ENCODE measurements at regions not wholly inside any gene's neighbourhood (a gene's known extent, or its start where the extent isn't known, plus 50 kb on each side); places are given as distances from the start of the nearest gene placed in this dataset.

DNA sequence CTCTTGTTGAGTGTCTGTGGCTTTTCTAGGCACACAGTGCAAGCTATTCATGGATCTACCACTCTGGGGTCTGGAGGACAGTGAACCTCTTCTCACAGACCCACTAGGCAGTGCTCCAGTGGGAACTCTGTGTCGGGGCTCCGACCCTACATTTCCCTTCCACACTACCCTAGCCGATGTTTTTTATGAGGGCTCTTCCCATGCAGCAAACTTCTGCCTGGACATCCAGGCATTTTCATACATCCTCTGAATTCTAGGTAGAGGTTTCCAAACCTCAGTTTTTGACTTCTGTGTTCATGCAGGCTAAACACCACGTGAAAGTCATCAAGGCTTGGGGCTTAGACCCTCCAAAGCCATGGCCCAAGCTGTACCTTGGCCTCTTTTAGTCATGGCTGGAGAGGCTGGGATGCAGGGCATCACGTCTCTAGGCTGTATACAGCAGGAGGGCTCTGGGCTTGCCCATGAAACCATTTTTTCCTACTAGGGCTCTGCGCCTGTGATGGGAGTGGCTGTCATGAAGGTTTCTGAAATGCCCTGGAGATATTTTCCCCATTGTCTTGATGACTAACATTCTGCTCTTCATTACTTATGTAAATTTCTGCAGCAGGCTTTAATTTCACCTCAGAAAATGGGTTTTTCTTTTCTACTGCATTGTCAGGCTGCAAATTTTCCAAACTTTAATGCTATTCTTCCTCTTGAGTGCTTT is 249.8 kb upstream of the CPEB2 start:
- DNase-seq, result no peak

DNA sequence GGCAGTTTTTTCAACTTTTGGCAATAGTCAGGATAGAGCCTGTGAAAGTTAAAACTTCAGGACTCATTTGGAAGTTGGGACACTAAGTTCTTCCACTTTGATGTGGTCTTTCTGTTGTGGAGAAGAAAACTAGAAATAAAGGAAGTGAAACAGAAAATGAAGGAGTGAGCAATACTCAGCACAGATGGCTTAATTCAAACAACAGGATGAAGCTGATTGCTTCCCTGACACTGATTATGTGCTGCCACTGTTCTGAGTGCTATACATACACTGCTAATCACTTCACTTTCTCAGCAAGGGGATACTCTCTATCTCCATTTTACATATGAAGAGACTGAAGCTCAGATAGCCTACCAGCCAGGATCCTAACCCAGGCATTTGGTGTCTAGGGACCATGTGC is 235.1 kb upstream of the CPEB2 start:
- DNase-seq, result no peak

DNA sequence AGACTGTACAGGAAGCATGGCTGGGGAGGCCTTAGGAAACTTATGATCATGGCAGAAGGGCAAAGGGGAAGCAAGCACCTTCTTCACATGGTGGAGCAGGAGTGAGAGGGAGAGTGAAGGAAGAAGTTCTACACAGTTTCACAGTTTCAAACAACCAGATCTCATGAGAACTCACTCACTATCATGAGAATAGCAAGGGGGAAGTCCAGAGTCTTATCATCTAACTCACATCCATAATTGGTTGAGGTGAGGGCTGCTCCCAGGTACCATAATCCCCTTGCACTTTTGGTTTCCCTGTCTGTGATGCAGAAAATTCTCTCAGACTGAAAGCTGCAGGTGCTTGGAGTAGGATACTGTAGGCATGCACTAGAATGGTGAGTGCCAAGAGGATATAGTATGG is 233.8 kb upstream of the CPEB2 start:
- no peak for DNase-seq

DNA sequence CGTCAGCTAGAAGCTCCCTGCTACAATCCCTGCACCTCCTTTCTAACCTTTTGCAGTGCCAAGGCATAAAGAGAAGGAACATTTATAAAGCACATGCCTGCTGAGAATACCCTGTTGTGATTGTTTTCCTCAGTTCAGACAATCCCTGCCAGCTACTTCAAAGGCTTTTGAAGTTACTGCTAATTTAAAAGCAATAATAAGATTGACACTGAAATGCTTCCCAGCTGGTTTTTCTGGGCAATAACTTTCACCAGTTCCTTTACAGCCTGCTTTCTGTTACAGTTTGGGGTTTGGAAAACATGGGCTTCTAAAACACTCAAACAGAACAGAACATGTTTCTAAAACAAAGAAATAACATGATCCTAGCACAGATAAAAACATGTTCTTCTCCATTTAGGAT is 232.3 kb upstream of the CPEB2 start:
- no peak for DNase-seq

DNA sequence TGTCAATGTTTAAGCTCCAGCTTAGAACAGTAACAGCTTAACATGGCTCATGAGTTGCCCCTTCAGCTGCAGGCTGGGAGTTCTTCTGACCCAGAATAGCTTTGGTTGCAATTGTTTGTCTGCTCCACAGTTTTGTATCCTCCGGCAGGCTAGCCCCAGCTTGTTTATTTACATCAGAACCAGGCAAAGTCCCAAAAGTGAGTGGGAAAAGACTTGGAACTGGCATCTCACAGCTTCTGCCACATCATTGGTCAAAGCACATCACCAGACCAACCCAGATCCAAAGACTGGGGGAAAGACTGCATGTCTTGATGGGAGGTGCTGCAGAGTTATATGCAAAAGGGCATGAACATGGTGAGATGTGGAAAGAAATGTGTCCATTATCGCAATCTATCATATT is 231.2 kb upstream of the CPEB2 start:
- no peak for DNase-seq

DNA sequence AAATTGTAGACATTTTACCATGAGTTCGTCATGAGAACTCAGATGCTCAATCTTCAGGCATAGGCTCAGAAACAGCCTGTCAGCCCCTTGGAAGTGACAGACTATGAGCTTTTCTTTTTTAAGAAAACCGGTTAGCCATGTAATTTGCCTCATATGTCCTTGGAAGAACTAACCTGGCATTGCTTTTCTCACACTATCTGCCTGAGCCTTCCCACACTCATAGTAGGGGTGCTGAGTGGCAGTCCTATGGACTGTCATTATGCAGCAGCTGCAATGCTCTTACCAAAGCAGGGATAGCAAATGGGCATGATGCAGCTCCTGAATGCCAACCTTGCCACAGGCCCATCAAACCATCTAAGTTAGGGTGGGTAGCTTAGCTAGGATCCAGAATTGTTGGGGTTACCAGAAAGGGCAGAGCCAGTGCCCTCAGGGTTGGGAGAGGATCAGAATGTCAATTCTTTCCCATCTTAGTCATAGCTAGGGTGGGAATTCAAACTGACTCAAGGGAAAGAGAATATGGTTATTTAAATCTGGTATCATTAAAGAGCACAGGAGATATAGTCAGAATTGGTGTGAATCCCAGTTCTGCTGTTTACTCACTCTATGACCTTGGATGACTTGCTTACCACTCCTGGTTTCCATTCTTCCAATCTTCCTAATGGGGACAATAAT is 230.6 kb upstream of the CPEB2 start:
- no peak for DNase-seq

DNA sequence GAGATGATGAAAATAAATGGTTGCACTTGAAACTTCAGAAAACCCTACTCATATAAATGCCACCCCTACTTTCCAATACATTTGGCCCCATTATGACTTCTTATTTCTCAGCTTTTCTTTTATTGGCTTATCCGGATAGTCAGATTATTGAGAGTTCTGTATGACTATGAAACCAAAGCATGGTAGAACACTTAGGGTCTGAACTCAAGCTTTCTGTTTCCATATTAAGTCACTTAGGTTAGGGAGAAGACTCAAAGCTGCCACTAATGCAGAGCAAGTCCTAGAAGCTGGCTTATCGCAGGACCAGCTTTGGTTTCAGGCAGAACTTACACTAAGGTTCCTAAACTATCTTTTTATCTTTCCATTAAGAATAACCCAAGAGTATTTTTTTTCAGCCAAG is 229.9 kb upstream of the CPEB2 start:
- DNase-seq, result no peak

DNA sequence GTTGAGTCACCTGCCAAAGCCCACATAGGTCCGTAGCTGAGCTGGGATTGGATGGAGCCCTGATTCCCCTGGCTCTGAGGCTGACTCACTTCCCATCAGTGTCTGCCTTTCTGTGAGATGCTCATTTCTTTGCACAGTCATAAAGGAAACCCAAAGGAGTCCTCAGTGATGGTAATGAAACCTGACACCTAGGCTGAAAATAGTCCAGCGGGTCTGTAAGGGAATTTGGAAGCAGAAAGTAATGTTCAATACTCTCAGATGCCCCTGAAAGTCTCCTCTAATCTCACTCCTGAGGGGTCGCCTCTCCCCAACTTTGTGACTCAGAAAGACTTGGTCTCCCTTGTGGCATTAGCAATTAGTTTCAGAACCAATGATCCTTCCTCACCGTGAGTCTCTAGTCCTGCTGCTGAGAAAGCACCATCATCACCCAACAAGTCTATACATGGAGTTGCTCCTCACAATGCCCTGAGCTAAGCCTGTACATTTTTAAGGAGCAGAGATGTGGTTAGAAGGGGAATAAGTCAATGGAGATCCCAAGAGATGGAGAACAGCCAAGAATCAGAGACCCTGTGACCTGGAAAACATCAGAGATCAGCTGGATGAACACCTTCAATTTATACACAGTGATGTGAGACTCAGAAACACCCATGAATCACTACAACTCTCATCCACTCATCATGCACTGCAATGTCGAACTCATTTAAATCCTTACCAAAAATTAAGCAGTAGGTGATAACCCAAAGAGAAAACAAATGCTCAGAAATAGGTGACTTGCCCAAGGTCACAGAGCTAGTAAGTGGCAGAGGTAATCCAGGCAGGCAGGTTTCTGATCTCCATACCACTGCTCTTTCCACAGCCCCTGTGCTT is 219.0 kb upstream of the CPEB2 start:
- no peak for DNase-seq

DNA sequence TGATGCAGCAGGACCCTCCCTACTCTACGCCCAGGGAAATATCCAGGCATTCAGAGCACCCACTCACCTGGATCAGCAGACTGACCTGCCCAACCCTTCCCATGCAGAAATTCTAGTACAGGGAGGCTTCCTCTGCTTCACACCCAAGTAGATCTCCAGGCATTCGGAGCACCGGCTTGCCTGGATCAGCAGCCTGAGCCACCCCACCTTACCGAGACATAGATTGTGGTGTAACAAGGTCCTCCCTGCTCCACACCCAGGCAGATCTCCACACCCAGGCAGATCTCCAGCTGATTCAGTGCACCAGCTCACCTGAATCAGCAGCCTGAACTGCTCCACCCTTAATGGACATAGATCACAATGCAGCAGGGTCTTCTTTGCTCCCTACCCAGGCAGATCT is 215.1 kb upstream of the CPEB2 start:
- DNase-seq, result no peak

DNA sequence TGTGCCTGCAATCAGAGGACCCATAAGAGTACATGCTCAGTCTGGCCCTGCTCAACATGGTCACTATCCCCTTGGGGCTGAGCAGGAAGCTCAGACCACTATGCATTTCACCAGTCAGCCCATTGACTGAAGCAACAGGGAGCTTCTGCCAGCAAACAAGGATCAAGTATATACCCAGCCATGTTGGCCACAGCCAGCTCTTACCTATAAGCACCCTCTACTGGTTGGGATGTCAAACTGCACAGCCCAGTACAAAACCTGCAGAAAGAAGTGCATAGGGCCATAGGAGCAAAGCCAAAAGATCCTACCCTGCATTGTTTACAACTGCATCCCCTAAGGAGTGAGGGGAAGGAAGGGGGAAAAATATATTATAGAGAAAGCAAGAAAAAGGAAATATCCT is 214.4 kb upstream of the CPEB2 start:
- no peak for DNase-seq

DNA sequence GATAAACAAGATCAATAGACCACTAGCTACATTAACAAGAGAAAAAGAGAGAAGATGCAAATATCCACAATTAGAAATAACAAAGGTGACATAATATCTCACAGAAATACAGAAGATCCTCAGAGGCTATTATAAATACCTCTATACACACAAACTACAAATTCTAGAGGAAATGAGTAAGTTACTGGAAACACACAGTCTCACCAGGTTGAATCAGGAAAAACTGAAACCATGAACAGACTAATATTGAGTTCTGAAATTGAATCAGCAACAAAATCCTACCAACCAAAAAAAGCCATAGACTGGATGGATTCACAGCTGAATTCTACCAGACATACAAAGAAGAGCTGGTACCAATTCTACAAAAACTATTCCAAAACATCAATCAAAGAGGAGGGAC is 211.8 kb upstream of the CPEB2 start:
- DNase-seq, result no peak

DNA sequence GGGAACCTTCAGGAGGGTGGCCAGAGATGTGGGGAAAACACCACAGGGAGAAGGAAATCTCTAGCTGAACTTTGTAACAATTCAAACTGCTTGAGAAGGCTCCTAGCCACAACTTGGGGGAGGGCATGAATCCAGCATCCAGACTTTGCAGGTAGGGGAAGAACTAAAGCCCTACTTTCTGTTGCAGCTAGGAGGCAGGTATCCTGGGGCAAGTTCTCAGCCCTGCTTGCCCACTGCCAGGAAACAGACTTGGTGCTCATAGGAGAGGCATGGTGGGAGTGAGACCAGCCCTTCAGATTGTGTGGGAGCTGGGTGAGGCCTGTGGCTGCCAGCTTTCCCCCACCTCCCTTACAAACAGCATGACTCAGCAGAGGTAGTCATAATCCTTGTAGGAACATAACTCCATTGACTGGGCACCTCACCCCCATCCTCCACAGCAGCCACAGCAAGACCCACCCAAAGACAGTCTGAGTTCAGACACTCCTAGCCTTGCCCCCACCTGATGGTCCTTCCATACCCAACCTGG is 209.5 kb upstream of the CPEB2 start:
- DNase-seq, result no peak

DNA sequence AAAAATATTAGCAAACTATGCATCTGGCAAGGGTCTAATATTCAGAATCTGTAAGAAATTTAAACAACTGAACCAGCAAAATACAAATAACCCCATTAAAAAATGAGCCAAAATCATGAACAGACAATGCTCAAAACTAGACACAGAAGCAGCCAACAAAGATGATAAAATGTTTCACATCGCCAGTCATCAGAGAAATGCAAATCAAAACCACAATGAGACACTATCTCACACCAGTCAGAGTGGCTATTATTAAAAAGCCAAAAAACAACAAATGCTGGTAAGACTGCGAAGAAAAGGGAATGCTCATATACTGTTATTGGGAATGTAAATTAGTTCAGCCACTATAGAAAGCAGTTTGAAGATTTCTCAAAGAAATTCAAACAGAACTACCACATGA is 201.3 kb upstream of the CPEB2 start:
- DNase-seq, result no peak

DNA sequence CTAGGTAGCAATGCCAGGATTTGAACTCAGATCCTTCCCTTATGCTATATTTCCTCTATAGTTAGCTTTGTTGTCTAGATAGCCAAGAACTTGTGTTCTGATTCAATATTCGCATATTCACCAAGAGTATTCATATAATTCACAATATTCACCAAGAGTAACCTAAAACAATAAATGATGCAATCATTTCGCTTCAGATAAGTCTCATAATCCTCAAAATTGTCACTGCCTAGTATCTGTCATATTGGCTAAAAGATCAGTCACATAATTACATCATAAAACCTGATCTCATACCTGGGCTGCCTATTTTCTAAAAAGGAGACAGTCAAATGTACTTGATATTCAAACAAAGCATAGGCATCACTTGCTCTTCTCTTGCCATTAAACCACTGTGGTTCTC is 199.7 kb upstream of the CPEB2 start:
- no peak for DNase-seq

DNA sequence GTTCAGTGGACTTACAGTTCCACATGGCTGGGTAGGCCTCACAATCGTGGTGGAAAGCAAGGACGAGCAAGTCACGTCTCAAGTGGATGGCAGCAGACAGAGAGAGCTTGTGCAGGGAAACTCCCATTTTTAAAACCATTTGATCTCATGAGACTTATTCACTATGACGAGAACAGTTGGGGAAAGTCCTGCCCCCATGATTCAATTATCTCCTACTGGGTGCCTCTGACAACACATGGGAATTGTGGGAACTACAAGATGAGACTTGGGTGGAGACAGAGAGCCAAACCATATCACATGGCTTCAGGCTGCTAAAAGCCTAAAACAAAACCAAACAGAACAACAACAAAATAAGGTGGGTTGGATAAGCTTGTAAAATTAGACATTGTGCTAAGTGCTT is 194.4 kb upstream of the CPEB2 start:
- DNase-seq, result no peak

DNA sequence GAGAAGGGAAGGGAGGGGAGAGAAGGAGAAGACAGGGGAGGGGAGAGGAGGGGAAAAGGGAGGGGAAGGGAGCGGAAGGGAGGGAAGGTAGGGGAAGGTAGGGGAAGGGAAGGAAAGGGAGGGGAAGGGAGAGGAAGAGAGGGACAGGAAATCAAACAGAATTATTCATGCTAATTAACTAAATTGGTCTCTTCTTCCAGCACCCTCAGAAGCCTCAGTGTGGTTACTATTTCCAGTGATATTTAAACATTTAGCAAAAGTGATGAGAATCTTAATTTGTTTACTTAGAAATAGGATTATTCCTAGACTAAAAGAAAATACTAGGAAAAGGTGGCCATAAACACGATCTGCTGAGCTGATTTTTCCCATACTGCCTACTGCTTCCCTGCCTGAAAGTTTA is 193.1 kb upstream of the CPEB2 start:
- no peak for DNase-seq

DNA sequence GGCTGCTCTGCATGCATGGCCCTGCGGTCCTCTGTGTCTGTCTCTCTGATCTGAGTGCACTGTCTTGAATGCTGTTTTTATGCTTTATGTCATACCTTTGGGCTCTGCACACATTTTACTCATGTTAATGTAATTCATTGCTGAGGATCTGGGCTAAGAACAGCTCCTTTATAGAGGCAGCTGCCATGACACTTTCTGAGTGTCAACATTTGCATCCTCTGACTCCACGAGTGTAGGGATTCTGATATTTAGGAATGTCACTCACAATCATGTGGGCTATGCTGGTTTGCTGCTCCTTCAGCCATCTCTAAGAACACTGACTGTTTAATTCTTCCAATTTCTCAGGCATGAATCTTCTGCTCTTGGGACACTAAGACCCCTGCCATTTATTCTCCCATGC is 192.2 kb upstream of the CPEB2 start:
- DNase-seq, result no peak

DNA sequence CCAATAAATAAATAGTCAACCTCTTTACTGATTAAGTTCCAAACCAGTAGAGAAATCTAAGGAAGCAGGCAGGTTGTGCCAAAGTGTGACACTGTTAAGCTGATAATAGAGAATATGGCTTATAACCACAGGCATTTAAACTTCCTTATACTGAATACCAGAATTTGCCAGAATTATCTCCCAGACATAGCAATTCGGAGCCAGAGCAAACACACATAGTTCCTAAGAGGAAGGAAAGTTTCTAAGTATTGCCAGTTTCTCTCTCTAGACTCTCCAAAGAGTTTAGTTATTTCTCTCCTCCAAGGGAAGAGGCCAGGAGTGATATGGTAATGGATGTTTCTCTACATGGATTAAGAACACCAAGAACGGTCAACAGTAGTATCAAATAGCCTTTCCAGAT is 191.7 kb upstream of the CPEB2 start:
- DNase-seq, result no peak

DNA sequence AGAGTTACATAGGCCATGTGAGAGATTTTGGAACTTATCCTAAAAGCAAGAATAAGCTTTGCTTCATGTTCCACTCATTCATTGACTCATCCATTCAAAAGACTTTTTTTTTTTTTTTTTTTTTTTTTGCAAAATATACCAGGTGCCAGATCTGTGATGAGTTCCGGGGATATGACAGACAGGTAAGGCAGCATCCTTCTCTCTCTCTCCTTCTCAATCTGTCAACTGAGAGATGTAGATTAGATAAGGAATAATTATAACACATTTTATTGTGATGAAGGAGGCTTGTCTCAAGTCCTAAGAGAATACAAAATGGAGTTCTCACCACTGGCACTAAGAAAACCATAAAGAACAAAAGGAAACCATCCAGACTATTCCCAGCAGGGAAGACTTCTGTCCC is 190.2 kb upstream of the CPEB2 start:
- no peak for DNase-seq

DNA sequence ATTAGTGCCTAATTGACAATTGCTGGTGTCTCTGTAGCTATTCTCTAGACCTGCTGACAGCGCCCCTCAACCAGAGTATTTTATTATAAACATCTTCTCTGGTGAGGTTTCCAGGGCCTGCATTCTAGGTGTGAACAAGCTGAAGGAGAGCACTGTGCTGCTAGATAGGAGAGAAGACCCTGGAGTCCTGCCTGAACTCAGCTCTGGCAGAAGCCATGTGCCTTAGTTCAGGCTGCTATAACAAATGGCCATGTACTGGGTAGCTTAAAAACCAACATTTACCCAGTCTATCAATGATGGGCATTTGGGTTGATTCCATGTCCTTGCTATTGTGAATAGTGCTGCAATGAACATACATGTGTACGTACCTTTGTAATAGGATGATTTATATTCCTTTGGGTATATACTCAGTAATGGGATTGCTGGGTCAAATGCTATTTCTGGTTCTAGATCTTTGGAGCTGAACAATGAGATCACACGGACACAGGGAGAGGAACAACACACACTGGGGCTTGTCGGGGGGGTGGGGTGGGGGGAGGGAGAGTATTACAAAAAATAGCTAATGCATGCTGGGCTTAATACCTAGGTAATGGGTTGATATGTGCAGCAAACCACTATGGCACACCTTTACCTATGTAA is 185.5 kb upstream of the CPEB2 start:
- no peak for DNase-seq

DNA sequence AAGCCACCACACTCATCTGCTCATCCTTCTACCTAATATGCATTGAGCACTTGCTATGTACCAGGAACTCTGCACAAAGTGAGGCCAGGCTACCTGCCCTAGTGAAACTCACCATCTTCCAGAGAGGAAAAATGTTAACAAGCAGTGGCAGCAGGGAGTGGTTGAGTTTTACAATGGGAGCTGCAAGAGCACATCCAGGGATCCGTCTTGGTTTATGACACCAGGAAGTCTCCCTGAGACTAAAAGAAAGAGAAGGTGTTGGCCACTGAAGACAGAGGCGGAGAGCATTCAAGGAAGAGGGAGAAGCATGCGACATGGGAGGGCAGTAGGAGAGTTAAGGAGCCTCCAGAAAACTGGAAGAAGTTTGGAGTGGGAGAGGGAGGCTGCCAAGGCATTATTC is 178.1 kb upstream of the CPEB2 start:
- no peak for DNase-seq

DNA sequence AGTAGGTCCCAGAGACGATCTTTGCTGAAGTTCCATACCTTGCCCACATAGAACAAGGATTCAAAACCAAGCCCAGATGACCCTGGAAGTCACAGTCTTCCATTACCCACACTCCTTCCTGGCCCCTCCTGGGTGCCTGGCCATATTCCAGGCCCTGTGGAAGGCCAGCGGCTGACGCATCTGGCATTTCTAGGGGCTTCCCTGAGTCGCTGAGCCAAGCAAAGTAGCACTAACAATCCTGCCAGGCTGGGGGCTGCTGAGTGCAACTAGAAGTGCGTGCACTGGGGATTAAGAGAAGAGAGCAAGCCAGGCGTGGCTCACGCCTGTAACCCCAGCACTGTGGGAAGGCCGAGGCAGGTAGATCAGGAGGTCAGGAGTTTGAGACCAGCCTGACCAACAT is 175.2 kb upstream of the CPEB2 start:
- DNase-seq, result no peak

DNA sequence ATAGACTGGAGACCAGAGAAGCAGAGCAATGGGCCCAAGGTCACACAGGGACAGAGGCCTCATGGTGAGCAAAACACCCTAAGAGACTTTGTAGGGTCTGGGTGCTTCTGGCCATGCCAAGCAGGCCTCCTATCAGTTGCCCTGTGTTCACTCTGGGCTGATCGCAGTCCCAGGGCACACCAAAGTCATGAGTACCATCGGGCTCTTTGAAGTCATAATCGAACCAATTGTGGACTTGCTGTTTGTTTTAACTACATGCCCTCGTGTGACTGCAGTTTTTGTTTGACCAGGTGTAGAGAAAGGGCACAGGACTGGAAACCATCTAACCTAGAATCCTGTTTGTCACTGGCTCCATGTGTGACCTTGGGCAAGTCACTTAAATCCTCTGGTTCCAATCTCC is 172.5 kb upstream of the CPEB2 start:
- DNase-seq, result no peak
